ENCODE measurements at regions not wholly inside any gene's neighbourhood (a gene's known extent, or its start where the extent isn't known, plus 50 kb on each side); places are given as distances from the start of the nearest gene placed in this dataset.
"Not testable (repeated sequence)": the region's sequence is repeated elsewhere in the genome, so short reads cannot be mapped to it uniquely, and the experiment has no call there.

GRCh38 chr13:59270327-59270726 lies 893.4 kb downstream of the DIAPH3 start:
- no peak for DNase-seq

GRCh38 chr13:59274958-59275727 lies 888.6 kb downstream of the DIAPH3 start:
- DNase-seq, result no peak

GRCh38 chr13:59276436-59276835 lies 887.3 kb downstream of the DIAPH3 start:
- no peak for DNase-seq

- DNase-seq, result no peak
These were observed 886.6 kb downstream of the DIAPH3 start for GRCh38 chr13:59277106-59277505.

- no peak for DNase-seq
These were observed 884.7 kb downstream of the DIAPH3 start for GRCh38 chr13:59279028-59279427.

GRCh38 chr13:59279576-59279975 lies 884.2 kb downstream of the DIAPH3 start:
- no peak for DNase-seq

- no peak for DNase-seq
These were observed 883.4 kb downstream of the DIAPH3 start for GRCh38 chr13:59280297-59280696.

- no peak for DNase-seq
These were observed 882.3 kb downstream of the DIAPH3 start for GRCh38 chr13:59281453-59281852.

- not testable (repeated sequence) for DNase-seq
These were observed 871.5 kb downstream of the DIAPH3 start for GRCh38 chr13:59292240-59292639.

- peak; percentile 69 for DNase-seq
These were observed 864.1 kb downstream of the DIAPH3 start for GRCh38 chr13:59299584-59299983.

GRCh38 chr13:59300355-59301173 lies 863.2 kb downstream of the DIAPH3 start:
- DNase-seq, result peak; percentile 94

- DNase-seq, result no peak
These were observed 862.6 kb downstream of the DIAPH3 start for GRCh38 chr13:59301174-59301567.

GRCh38 chr13:59303433-59303832 lies 860.3 kb downstream of the DIAPH3 start:
- DNase-seq, result peak; percentile 30

- no peak for DNase-seq
These were observed 859.1 kb downstream of the DIAPH3 start for GRCh38 chr13:59304596-59304995.

- DNase-seq, result no peak
These were observed 857.8 kb downstream of the DIAPH3 start for GRCh38 chr13:59305896-59306295.

GRCh38 chr13:59312776-59313175 lies 851.0 kb downstream of the DIAPH3 start:
- DNase-seq, result no peak

- DNase-seq, result peak; percentile 87
These were observed 845.3 kb downstream of the DIAPH3 start for GRCh38 chr13:59318320-59318930.

GRCh38 chr13:59319276-59319675 lies 844.5 kb downstream of the DIAPH3 start:
- no peak for DNase-seq

GRCh38 chr13:59320021-59320420 lies 843.7 kb downstream of the DIAPH3 start:
- DNase-seq, result no peak

- not testable (repeated sequence) for DNase-seq
These were observed 839.3 kb downstream of the DIAPH3 start for GRCh38 chr13:59324401-59324800.

GRCh38 chr13:59326717-59327116 lies 837.0 kb downstream of the DIAPH3 start:
- DNase-seq, result no peak

GRCh38 chr13:59330764-59331163 lies 833.0 kb downstream of the DIAPH3 start:
- no peak for DNase-seq

GRCh38 chr13:59332966-59333365 lies 830.8 kb downstream of the DIAPH3 start:
- DNase-seq, result no peak

GRCh38 chr13:59337070-59337469 lies 826.7 kb downstream of the DIAPH3 start:
- no peak for DNase-seq

All from OCI-M1 (cell line).